Keratinocyte (primary cell): ENCODE measurements at regions not wholly inside any gene's neighbourhood (a gene's known extent, or its start where the extent isn't known, plus 50 kb on each side); places are given as distances from the start of the nearest gene placed in this dataset.

ENCODE experiments used
- EZH2 ChIP-seq: IDR thresholded peaks from one replicate; pipeline ENCODE4 v1.6.1; 2012; ENCODE audit warnings: inconsistent platforms, mild to moderate bottlenecking, low read length, moderate library complexity
- TF ChIP-seq, protein P1 (sequence below), 3 experiments: IDR thresholded peaks in 1 of 3; conservative IDR thresholded peaks in 1 of 3; optimal IDR thresholded peaks in 1 of 3; 2 replicates in 2 of 3; 3 replicates in 1 of 3; pipeline versions ENCODE3 to v1.5.1; 2011; ENCODE audit warnings: low read length in 3 of 3, mild to moderate bottlenecking in 3 of 3, moderate library complexity in 2 of 3, control low read depth in 1 of 3, inconsistent platforms in 1 of 3; ENCODE audit not compliant: insufficient read depth in 2 of 3; ENCODE audit errors: extremely low read depth in 1 of 3

DNA sequence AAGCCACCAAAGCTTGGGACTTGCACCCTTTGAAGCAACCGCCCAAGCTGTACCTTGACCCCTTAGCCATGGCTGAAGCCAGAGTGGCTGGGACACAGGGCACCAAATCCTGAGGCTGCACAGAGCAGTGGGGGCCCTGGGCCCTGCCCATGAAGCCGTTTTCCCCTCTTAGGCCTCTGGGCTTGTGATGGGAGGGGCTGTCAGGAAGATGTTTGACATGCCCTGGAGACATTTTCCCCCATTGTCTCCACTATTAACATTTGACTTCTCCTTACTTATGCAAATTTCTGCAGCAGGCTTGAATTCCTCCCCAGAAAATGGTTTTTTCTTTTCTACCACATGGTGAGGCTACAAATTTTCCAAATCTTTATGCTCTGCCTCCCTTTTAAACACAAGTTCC is 522.2 kb downstream of the EDEM1 start:
- TF ChIP-seq, protein P1, sequence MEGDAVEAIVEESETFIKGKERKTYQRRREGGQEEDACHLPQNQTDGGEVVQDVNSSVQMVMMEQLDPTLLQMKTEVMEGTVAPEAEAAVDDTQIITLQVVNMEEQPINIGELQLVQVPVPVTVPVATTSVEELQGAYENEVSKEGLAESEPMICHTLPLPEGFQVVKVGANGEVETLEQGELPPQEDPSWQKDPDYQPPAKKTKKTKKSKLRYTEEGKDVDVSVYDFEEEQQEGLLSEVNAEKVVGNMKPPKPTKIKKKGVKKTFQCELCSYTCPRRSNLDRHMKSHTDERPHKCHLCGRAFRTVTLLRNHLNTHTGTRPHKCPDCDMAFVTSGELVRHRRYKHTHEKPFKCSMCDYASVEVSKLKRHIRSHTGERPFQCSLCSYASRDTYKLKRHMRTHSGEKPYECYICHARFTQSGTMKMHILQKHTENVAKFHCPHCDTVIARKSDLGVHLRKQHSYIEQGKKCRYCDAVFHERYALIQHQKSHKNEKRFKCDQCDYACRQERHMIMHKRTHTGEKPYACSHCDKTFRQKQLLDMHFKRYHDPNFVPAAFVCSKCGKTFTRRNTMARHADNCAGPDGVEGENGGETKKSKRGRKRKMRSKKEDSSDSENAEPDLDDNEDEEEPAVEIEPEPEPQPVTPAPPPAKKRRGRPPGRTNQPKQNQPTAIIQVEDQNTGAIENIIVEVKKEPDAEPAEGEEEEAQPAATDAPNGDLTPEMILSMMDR (optimal IDR thresholded peaks at IDR 0.05 in 1 of 3, IDR thresholded peaks at IDR 0.05 in 1 of 3, conservative IDR thresholded peaks at IDR 0.05 in 1 of 3; ENCODE audit: extremely low read depth in 1 of 3, insufficient read depth in 2 of 3, low read length in 3 of 3): no peak
- no peak for TF ChIP-seq EZH2
